Head of caudate nucleus (tissue), 42 donors: ENCODE measurements at regions not wholly inside any gene's neighbourhood (a gene's known extent, or its start where the extent isn't known, plus 50 kb on each side); places are given as distances from the start of the nearest gene placed in this dataset.

ENCODE experiments used
- DNase-seq, 42 donors: peaks; one replicate each; pipeline versions ENCODE4 v3.0.0 to v3.0.0-alpha.2; 2020 to 2021; ENCODE audit warnings: mixed read lengths in 7 of 42
- intact Hi-C: fragments of 100-400 bp; cut with DNase I; formaldehyde crosslinking; loops from one replicate; pipeline ENCODE4 v1.15.0; 2022

DNA sequence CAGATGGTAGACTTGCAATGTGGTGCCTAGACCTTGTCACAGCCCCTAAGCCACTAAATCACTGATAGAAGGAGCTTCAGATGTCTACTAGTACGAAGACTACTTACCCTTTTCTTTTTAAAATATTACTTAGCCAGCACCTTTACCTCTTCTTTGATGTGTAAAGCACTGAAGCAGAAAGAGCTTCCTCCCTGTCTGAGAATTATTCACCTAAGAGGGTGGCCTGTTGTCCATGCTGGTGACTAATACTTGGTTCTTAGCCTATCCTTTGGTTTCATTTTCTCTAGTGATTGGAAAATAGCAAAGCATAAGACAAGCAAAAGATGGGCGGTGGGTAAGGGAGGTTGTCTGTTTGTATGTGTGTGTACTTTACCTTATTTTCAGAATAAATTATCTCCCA, 794.6 kb downstream of the TFAP2A start:
- DNase-seq, result no peak
- intact Hi-C loops, result no loop called here

DNA sequence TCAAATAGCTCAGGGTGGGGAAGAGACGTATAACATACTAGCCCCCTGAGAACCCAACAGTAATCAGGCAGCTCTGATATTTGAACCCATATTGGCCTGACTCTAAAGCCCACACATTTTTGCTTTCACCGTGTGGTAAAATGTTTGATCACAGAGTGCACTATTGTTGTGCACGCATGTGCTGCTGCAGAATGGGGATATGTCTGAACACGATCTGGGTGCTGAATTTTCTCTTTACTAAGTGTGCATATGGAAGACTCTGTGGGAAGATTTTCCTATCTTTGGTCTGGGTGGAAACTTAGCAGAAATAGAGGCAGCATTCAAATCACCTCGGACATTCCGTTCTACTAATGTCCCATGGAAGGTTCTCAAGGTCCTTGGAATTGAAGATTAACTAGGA, 800.1 kb downstream of the TFAP2A start:
- no peak for DNase-seq
- intact Hi-C loops, result no loop called here

DNA sequence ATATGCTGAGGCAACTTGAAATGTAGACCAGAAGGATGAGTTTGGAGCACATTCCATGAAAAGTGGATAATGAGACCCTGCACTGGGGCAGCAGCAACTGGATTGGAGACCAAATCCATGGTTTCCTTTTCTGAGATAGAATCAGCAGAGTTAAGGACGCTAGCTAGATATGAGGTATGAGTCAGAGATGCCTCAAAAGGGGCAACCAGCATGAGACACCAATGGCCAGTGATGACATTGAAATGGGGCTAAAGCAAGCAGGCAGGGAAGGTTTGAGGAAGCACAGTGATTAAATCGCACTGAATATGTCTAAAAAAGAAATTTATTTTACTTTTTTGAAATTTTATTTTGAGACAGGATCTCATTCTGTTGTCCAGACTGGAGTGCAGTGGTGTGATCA, 802.4 kb downstream of the TFAP2A start:
- no peak for DNase-seq
- intact Hi-C loops, result no loop called here

DNA sequence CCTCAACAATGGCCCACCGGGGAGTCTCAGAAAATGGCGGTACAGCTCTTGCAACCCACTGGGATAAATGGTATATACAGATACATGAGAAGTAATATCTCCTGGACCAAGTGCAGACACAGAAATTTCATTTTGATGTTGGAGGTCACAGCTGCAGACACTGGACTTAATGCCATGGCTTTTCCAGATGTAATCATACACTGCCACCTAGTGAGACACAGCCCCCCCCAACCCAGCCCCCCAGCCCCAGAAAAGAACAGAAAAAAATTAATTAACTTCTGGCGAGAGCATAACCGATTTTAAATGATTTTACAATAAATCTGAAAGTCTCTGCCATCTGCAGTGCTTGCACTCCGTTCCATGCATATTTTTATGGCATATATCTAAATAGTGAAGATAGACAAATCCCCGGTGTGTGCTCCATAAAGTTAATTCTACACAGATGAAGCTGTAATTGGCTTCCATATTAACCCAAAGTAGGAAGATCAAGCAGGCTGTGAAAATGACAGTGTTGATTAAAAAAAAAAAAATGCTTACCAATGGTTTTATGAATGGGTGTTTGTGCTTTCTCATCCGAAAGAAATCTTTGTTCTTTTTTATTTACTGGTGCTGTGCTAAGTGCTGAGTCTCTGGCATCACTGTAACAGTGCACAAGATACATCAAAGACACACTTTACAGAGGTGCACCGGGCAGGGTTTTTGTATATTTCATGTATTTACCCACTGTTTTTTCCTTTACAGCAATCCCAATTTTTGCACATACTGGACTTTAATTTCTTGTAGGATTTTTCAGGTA, 804.1 kb downstream of the TFAP2A start:
- no peak for DNase-seq
- intact Hi-C loops, result no loop called here

DNA sequence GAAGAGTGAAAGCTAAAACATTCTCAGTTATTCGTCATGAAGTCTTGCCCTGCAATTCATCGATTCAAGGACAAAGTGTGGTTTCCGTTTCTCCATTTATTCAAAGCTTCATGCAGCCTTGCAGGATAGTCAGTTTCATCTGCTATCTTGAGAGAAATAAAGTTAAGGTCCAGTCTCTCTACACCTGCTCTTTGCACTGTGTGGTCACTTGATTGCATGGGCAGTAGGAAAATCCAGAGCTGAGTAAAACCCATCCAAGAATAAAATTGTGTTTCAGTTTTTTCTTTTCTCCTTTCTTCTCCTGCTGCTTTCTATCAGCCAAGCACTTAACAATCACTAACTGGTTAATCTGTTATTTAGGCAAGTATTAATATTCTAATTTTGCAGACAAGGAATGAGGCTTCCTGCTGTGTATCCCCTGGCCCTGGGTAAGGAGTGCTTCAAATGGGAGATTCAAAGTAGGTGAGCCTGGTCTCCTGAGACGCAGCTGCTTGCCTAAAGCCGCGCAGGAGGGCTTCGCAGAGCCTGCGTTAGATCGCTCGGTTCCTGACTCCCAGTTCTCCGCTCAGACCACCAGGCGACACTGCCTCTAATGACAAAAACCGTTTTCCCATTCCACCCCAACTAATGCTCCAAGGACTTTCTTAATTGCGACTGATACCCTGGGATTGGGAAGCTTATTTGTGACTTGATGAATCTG, 808.3 kb downstream of the TFAP2A start:
- no peak for DNase-seq
- intact Hi-C loops, result no loop called here

DNA sequence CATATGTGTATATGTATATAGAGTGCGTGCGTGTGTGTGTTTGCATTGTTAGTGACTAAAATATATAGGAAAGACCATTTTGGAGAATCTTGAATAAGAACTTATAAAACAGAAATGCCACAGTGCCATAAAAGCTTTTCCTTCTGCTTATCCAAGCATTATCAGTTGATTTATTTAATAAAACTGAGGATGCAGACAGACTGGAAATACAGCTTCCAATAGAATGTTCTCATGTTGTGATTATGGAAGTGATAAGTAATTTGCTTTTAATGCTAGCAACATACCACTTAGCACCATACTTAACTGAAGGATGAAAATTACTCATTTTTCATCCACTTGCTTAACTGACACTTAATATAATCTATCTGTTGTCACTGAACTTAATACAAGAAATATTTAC, 820.1 kb downstream of the TFAP2A start:
- no peak for DNase-seq
- intact Hi-C loops, result no loop called here

DNA sequence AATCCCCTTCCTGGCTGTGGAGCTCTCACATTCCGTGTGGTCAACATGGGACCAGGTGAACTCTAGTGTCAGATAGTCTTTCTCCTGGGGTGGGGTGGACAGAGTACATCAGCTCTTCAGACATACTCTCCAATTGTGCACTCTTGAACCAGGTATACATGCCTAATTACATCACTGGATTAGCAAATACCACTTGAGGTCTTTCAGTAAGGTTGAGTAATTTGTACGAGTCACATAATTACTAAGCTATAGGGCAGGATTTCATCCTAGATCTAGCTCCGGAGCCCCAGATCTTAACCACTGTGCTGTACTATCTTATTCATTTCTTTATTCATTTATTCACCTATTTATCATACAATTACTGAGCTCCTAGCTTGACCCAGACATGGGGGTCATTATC, 821.3 kb downstream of the TFAP2A start:
- no peak for DNase-seq
- intact Hi-C loops, result no loop called here

DNA sequence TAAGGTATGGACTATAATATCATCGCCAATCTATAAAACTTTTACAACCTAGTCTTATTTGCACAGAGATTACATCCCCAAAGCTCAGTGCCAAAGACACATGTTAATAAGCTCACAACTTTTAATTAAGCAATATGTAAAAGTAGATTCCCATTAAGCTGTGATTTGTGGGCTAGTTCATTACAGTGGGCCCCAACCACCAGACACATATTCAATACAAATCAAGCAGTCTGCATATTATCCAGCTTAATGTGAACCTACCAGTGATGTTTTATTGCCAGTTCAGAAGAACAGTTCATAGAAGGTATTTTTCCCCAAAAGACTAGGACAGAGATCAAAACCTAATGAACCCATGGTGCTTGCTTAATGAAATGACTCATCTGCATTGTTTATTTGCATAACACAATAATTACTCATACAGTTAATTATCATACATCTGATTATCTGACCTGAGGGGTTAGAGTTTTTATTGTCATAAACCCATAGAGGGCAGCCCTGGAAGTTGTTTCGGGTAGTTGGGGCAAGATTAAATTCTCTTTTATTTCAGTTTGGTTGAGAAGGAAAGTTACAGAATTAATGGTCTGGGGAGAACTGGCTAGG, 831.0 kb downstream of the TFAP2A start:
- no peak for DNase-seq

DNA sequence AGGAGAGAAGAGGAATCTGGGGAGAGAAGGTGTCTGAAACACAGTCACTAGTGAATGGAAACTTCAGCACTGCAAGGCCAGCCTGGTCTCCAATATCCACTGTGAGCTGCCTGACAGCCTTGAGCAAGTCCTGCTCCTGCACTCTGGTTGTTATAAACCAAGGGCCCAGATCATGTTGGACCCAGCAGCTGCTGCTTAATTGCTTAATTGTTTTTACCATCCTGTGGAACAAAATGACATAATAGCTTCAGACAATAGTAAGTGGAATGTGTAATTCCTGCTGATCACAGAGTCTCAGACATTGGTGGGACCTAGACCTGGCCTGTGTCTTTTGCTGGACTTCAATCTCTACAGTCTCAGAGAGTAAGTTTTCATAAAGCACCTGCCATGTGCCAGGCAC, 833.7 kb downstream of the TFAP2A start:
- DNase-seq, result no peak
- intact Hi-C loops, result no loop called here

More for the DNA sequence above, 831.0 kb downstream of the TFAP2A start:
- intact Hi-C loops, result no loop called here

DNA sequence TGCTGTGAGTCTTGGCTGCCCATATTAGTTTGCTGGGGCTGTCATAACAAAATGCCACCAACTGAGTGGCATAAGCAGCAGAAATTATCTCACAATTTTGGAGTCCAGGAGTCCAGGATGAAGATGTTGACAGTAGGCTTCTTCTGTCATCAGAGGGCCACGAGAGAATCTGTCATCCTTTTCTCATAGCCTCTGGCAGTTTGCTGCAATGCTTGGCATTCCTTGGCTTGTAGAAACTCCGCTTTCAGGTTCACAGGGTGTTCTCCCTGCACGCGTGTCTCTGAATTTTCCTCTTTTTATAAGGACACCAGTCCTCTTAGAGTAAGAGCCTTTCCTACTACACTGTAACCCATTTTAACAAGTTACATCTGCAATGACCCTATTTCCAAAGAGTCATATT, 838.4 kb downstream of the TFAP2A start:
- DNase-seq, result no peak
- intact Hi-C loops, result no loop called here

DNA sequence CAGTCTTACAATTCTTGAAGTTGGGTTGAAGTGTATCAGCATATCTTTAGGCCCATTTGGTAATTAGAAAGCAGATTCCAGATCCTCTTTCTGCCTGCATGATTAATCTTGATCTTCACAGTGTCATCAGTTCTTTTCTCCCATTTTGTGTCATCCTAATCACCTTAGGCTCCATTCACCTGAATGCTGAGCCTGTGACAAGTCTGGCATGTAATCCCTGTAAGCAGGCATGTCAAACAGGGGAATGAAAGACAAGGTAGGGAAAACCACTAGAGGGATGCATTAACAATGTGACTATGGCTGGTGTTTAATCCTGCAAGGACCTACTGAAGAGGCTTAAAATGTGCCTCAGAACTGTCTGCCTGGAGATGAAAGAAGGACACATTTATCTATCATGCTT, 848.8 kb downstream of the TFAP2A start:
- DNase-seq, result no peak
- intact Hi-C loops, result no loop called here

DNA sequence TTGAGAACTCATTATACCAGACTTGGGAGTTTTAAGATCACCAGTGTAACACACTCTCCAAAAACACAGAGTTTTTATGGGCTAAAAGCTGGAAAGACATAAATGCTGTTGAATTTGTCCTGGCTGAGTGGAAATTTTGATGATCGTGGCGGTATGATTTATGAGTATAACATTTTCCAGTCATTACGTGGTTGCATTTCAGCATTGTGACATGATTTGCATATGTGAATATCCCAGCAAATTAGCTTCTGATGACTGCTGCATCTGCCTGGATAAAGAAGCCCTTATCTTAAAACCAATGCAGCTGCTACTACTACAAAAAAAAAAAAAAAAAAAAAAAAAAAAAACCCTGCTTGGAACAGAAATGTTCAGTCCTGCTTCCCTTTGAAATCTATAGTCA, 850.9 kb downstream of the TFAP2A start:
- intact Hi-C loops, result no loop called here
- no peak for DNase-seq

DNA sequence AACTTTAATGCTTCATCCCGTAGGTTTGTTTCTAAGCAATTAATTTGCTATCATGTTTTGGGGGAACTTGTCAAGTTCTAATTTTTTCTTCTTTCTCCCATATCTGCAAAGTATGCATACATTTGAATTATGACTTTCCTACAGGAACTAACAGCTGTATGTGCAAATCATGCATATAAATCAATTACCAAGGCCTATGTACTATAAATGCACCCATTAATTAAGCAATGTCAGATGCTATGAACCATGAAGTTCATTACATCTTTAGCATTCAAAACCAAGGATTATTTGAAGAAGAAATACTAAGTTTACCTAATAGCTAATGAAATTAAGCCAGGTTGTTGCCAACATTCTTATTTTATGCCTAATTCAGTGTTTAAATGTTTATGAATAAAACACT, 851.3 kb downstream of the TFAP2A start:
- no peak for DNase-seq
- intact Hi-C loops, result no loop called here

DNA sequence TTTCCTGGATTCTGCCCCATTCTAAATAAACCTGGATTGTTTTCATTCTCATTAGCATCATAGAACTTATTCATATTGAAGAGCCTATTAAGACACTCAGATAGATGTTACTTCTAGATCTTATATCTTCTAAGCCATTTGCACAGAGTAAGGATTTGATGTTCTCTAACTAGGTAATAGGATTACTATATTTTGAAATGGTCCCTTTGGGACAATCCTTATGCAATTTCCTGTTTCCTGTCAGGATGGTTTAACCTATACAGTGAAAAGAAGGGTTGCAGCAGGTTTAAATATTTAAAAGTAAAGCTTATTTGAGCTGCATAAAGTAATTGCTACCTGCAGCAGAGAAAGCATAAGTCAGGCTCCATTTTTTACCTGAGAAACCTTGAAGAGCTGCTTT, 860.1 kb downstream of the TFAP2A start:
- intact Hi-C loops, result no loop called here
- DNase-seq, result no peak

DNA sequence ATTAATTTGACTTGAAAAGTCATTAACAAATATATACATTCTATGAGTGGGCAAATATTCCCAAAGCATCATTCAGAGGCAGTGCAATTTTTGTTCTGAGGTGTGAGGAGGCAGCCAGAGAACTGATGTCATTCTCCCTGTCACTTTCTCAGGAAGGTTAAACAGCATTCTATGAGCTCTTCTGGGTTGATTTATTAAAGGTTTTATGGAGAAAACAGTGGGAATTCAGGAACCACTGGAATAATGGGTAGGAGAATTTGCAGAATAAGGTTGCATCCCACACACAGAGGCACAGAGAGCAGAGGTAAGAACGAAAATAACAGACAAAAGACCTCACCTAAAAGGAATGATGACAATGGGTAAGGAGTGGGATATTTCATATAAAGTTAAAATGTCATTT, 860.6 kb downstream of the TFAP2A start:
- DNase-seq, result peak in 16 of 42 donors; percentile 0 to 64 (median 18)
- intact Hi-C loops, result no loop called here

DNA sequence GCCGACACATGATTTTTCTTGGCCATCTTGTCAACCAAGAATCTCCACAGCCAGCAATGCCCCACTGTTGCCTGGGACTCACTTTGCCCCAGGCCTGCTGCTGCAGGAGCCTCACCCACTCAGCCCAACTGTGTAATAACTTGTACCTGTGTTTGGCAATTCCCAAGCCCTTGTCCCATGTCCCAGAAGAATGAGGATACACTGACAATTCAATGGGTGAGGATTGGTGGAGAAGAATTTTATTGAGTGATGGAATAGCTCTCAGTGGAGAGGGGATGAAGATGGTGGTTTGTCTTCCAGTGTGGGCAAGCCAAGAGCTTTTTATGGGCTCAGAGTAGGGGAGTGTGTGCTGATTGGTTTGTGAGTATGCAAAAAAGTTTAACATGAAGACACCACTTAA, 861.9 kb downstream of the TFAP2A start:
- DNase-seq, result no peak
- intact Hi-C loops, result no loop called here

DNA sequence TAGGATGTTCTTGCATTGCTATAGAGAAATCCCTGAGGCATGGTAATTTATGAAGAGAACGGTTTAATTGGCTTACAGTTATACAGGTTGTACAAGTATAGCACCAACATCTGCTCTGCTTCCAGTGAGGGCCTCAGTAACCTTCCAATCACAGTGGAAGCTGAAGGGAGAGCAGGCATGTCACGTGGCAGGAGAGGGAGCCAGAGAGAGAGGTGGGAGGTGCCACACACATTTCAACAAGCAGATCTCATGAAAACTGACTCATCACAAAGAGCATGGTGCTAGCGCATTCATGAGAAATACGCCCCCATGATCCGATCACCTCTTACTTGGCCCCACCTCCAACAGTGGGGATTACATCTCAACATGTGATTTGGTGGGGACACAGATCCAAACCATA, 871.2 kb downstream of the TFAP2A start:
- no peak for DNase-seq
- intact Hi-C loops, result no loop called here

DNA sequence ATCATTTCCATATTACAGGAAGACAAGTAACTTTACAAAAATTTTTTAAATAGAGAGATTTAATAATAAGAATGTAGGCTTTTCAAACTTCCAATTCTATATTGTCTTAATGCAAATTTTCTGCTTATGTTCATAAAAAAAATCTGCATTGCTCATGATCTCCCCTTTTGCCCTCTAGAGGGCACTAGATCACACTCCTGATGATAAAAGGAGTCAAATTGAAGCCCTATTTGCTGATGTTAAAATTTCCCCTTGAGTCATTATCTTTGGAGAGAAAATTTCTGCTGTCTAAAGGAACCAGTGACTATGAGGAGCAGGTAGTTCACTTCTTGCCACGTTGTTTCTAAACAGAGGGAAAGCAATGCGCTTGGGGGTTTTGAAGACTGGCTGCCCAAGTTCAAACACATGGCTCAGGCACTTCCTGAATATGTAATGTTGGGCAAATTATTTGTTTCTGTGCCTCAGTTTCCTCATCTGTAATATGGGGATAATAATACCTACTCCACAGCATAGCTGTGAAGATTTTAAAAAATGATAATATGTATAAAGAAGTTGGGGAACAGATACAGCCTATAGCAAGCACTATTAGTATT, 874.2 kb downstream of the TFAP2A start:
- intact Hi-C loops, result no loop called here
- peak in 4 of 42 donors; percentile 15 to 50 (median 24) for DNase-seq

DNA sequence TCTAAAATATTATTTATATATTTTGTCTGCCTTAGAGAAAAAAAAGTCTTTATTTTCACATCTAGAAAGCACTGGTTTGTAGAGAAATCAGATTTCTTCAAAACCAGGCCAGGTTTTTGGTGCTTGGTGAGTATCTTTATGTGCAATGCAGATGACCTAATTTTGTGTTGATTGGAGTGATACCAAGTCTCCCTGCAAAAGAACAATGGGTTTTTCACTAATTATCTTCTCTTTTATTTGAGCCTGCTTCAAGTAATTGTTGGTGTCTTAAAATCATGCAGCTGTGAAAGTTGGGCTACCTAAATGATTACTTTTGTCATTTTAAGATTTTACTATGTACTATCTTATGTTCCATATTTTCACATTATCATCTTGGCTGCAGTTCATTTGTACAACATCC, 874.7 kb downstream of the TFAP2A start:
- intact Hi-C loops, result no loop called here
- no peak for DNase-seq

DNA sequence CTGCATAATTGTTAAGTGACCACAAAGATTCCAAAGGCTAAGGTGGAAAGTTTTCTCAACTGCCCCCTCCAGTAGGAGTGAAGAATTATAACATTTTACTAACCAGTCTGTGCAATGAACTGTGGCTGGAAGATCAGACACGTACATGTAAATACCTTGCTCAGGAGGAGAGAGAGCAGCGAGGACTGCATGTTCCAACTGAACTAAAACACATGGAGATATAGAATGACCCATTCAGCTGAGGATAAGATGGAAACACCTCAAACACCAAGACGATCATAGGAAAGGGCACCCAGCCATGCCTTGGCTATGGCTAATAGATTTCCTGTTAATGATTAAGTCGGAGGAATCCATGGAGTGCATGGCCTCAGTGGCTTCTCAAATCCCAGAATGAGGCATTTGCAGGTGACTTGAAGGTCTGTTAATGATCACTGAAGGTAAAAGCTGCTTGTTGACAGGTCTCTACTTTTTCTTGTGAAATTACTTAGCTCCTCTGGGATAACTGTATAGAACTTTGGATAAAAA, 875.6 kb downstream of the TFAP2A start:
- intact Hi-C loops, result loop anchor here (10.0 kb wide), 1 partner anchor 896 kb away; no protein-coding TSS in a partner anchor
- DNase-seq, result no peak
